NCI-H146 treated with DMSO at 0.1 percent for 48 hours (cell line): ENCODE measurements at regions not wholly inside any gene's neighbourhood (a gene's known extent, or its start where the extent isn't known, plus 50 kb on each side); places are given as distances from the start of the nearest gene placed in this dataset.
"Not testable (repeated sequence)": the region's sequence is repeated elsewhere in the genome, so short reads cannot be mapped to it uniquely, and the experiment has no call there.

ENCODE experiments used
- DNase-seq: peaks from one replicate; lab custom pipeline; 2025; ENCODE audit not compliant: unreplicated experiment; lab: John Stamatoyannopoulos, UW

GRCh38 chr12:14032191-14032590, 50.8 kb upstream of the GRIN2B start:
- DNase-seq, result not testable (repeated sequence)

- no peak for DNase-seq
Observed at GRCh38 chr12:14043776-14044175, 62.4 kb upstream of the GRIN2B start.

- DNase-seq, result no peak
Observed at GRCh38 chr12:14048941-14049545, 67.6 kb upstream of the GRIN2B start.

DNA sequence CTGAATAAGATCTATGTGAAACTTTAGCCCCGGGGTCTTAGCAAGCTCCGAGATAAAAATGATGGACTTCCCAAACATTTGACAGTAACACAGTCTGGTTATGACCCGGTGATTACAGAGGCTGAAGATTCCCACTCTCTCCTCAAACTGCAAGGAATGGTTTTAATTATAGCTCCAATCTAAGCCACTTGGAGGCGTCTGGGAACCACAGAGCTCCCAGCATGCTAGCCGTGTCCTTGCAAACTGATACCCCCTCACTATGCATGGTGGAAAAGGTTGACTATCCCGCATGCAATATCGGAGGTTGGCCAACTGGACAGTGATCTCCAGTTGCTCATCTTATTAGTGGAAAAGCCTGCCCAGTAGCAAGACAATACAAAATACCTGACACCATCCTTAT, 76.5 kb upstream of the GRIN2B start:
- no peak for DNase-seq

GRCh38 chr12:14058717-14059116, 77.3 kb upstream of the GRIN2B start:
- no peak for DNase-seq

DNA sequence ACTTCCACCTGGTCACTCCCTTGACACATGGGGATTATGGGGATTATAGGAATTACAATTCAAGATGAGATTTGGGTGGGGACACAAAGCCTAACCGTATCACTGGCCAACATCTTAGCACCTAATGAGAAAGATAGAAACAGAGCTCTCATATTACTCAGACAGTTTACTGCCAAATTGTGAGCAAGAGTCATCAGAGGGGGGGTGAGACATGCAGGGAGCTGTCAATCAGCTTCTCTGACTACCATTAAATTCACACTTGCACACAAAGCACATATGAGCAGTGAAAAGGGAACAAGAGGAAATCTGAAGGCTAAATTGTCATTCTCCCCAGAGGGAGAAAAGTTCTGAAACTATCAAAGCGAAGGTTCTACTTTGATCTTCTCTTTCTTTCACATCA, 78.1 kb upstream of the GRIN2B start:
- no peak for DNase-seq

GRCh38 chr12:14065616-14066015, 84.2 kb upstream of the GRIN2B start:
- no peak for DNase-seq

DNA sequence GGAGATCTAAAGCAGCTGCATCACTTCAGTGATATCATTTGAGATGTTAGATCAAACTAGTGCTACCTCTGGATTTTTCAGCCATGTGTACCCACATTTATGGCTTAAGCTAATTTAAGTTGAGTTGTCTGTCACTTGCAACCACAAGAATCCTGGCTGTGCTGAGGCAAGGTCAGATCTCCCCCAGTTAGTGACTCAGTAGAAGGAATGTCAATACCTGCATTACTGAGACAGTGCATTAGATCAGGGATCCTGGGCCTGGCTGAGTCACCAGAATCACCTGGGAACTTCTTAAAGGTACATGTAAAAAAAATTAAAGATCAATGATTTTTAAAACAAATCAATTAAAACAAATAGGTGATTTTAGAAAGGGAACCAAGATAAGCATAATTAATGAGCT, 84.6 kb upstream of the GRIN2B start:
- no peak for DNase-seq

GRCh38 chr12:14068961-14069360, 87.6 kb upstream of the GRIN2B start:
- no peak for DNase-seq

DNA sequence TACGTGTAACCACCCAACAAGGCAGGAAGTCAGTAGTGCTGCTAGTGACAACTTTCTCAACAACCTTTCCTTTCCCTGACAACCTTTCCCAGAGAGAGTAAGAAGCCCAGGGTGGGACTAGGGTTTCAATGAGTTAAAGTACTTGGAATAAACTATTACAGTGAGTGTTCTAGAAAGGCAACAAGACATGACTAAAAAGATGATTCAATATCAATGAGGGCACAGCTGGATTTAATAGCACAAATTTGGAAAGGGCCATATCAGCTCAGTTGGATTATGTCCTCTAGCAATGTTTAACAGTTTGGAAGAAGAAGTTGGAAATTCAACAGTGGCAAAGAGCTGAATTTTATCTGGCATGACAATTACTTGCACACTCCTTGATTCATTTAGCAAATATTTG, 90.4 kb upstream of the GRIN2B start:
- no peak for DNase-seq

DNA sequence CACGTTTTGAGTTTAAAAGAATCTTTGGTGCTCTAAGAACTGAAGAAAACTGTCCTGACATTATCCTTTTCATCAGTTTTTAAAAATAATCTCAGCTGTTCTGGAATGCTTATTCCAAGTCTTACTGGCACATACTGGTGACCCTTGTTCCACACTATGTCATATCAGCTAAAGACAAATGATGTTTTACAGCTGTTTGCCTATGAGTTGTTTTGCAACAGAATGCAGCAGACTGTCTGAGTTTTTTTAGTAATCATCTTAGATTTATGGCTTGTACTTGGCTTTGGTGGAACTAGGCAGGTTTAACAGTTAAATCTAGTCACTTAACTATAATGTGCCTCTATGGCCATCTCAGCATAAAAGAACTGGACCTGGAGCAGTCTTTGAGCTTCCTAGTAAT, 91.6 kb upstream of the GRIN2B start:
- DNase-seq, result no peak

- DNase-seq, result no peak
Observed at GRCh38 chr12:14075797-14076393, 94.5 kb upstream of the GRIN2B start.

DNA sequence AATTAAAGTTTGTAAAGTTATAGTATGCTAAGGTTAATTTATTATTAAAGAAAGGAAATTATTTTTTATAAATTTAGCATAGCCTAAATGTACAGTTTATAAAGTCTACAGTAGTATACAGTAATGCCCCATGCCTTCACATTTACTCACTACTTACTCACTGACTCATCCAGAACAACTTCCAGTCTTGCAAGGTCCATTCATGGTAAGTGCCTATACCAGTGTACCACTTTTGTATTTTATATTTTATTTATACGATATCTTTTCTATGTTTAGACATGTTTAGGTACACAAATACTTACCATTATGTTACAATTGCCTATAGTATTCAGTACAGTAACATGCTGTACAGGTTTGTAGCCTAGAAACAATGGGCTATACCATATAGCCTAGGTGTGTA, 95.1 kb upstream of the GRIN2B start:
- no peak for DNase-seq

DNA sequence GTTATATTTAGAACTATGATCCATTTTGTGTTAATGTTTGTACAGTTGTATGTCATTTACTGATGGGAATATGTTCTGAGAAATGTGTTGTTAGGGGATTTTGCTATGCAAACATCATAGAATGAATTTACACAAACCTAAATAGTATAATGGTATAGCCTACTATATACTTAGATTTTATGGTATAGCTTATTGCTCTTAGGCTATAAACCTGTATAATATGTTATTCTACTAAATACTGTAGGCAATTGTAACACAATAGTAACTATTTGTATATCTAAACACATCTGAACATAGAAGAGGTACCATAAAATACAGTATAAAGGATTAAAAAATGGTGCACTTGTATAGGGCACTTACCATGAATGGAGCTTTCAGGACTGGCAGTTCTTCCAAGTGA, 105.4 kb upstream of the GRIN2B start:
- DNase-seq, result no peak

DNA sequence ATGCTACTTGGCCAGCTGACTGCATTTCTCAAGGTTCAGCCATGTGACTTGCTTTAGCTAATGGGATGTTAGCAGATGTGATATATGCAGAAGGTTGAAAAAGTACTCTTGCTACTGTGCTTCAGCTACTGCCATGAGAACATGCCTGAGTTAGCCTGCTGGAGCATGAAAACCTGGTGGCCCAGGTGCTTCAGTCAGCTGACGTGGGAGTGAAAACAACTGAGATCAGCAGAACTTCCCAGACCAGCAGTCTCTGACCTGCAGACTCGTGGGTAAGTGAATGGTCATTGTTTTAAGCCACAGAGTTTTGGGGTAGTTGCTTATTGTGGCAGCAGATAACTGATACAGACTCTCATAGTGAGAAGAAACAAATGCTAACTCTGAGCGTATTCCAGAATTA, 118.6 kb upstream of the GRIN2B start:
- DNase-seq, result no peak

DNA sequence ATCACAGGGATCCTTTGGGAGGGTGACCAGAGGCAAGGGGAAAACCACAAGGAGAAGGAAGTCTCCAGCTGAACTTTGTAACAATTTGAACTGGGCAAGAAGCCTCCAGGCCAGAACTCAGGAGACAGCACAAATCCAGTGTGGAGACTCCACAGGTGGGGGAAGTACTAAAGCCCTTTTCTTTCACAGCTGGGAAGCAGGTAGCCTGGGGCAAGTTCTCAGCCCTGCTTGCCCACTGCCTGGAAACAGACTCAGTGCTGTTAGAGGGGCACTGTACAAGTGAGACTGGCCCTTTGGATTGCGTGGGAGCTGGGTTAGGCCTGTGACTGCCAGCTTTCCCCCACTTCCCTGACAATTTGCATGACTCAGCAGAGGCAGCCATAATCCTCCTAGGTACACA, 120.2 kb upstream of the GRIN2B start:
- not testable (repeated sequence) for DNase-seq

GRCh38 chr12:14111230-14111865, 129.9 kb upstream of the GRIN2B start:
- no peak for DNase-seq

DNA sequence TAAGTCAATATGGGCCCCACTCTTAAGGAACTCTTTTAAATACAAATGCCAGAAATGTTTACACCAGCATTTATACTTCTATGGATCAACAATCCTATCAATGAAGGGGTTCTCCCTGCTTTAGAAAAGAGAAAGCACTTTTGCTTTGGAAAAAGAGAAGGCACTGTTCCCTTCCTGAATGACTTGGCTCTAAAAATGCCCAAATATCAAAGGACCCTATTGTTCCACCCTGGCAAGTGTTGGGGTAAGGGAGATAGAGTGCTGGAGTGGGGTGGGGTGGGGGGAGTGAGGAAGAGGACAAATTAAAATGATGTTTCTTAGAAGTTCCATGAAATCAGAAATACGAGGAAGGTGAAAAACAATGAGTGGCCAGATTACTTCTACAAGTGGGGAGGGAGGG, 131.6 kb upstream of the GRIN2B start:
- no peak for DNase-seq

DNA sequence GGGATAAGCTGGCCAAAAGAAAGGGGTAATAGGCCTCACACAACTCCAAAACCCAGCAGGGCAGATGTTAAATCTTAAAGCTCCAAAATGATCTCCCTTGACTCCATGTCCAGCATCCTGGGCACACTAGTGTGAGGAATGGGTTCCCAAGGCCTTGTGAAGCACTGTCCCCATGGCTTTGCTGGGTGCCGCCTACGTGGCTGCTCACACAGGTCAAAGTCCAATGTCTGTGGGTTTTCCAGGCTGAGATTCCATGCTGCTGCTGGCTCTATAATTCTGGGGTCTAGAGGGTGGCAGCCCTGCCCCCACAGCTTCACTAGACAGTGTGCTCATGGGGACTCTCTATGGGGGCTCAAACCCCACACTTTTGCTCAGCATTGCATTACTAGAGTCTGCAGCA, 145.3 kb upstream of the GRIN2B start:
- DNase-seq, result no peak

GRCh38 chr12:14129611-14130195, 148.3 kb upstream of the GRIN2B start:
- no peak for DNase-seq

DNA sequence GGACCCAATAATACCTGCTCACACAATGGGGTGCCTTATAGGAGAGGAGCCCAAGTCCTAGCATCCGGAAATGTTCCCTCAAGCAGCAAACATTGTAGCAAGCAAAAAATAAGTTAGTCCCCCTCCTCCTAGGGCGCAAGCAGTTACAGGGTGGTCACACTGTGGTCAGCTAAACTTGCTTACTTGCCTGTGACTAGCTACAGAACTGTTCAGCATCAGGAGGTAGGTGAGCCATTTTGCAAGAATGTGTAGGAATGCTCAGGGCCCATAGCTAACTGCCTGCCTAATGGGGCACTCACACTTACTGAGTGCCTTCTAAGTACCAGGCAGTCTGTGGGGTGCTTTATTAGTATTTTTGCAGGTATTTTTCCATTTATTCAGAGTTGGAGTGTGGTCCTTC, 154.6 kb upstream of the GRIN2B start:
- no peak for DNase-seq

GRCh38 chr12:14138495-14138894, 157.1 kb upstream of the GRIN2B start:
- DNase-seq, result no peak
